HG03565 (cell line): ENCODE measurements at regions not wholly inside any gene's neighbourhood (a gene's known extent, or its start where the extent isn't known, plus 50 kb on each side); places are given as distances from the start of the nearest gene placed in this dataset.
"Not testable (repeated sequence)": the region's sequence is repeated elsewhere in the genome, so short reads cannot be mapped to it uniquely, and the experiment has no call there.

ENCODE experiments used
- ATAC-seq: cut with Tn5 transposase; IDR thresholded peaks from one replicate; pipeline ENCODE4 v1.9.1; 2021; ENCODE audit warnings: mild to moderate bottlenecking, moderate library complexity; ENCODE audit not compliant: unreplicated experiment

DNA sequence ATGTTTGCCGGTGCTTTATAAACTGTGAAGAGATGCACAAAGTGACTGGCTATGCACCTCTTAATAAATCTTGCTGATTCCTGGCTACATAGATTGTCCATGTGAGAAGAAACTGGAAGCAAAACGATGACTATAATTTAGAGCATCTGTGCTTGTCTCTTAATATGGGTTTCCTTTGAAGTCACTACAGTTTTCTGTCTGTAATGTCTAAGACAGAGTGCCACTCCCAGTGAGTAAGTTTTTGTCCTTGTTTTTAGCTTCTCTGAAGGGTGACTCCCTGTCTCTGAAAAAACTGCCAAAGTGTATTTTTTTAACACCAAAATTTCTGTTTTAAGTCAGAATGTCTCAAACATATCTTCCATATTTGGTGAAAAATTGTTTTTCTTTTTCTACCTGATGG is 175.1 kb downstream of the FASLG start:
- ATAC-seq: no peak

DNA sequence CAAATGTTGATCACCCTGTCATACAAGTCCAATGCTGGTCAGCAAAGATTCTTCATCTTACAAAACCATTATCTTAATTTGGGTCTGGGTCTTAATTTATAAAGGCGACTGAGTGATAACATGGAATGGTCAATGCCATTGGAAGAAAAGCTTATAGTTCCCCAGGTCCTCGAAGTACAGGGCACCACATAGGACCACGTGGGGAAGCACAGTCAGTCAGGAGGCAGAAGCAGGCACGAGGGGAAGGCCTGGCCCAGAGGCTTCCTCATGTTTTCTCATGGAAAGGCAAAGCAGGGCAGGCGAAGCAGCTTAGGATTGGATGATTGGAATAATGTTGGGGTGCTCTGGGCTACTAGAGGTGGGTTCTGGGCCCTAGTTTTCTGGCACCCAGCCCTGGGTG is 175.7 kb downstream of the FASLG start:
- no peak for ATAC-seq

DNA sequence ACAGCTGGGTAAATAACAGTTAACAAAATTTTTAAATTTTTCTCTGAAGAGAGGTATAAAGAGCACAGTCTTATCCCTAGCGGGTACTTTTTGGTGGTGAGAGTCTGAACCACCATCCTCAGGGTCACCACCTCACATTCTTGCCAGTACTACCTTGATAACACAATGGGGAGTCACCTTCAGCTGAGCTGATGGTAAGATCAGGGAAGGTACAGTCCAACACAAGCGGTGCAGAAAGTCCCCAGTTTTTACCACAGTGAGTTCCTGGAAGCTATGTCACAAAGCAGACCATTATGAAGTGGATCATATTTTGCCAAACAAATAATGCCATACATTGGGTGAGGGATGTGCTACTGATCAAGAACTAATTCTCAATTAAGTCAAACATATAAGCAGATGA is 176.9 kb downstream of the FASLG start:
- ATAC-seq: no peak

DNA sequence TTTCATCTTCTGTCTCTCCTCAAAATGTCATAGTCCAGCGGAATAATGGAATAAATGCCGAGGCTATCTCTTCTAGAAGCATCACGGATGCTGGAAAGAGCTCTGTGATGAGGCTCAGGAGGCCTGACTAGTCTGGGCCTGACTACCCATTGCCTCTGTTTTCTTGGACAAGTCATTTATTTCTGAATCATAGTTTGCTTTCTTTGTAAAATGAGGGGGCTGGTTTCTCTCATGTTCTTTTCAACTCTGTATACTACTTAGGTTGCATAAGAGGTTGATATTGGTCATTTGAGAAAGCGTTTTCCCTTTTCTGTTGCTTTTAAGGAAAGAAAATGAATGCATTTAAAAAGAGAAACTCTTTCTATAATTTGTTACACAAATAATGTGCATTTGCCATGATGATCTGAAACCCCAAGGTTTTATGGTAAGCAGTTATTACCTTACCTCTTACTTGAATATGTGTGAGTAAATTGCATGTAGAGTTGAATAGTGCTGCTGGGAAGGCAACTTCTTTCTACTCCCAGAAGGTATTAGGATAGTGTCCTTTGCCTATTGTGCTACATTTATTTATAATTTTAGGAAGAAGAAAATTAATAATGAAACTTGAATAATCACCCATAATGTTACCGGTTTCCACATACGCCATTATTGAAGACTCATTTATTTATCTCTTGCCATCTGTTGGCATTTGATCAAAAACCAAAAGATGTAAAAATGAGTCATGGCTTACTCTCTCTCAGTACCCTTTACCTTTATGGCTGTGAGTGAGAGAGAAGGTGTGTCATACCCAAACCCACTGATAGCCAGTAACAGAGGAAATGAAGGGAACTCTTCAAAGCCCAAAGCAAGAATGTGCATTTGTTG is 179.1 kb downstream of the FASLG start:
- ATAC-seq: peak; percentile 45

DNA sequence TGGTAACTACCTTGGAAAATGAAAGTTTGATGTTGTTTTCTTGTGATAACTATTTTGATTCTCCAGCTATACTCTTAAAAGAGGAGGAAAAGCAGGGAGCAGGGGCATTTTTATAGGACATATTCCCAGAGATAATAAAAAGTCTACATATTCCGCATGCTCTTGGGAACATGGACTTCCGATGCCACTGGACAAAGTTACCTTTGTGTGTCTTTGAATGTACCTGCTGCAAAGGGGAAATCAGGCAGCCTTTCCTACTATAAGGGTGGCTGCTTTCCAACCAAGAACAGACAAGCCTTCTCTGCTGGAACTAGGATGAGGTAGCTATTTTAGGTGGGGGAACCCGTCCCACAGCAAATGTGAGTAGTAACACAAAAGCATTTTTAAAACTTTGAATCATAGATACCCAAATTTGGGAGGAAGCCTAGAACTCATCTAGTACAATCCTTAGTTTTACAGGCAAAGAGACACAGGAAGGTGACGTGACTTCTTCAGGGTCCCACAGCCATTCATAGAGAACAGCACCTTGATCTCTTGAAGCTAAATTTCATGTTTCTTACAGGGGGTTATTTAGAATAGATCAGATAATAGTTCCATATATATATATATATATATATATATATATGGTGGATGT is 179.9 kb downstream of the FASLG start:
- no peak for ATAC-seq

DNA sequence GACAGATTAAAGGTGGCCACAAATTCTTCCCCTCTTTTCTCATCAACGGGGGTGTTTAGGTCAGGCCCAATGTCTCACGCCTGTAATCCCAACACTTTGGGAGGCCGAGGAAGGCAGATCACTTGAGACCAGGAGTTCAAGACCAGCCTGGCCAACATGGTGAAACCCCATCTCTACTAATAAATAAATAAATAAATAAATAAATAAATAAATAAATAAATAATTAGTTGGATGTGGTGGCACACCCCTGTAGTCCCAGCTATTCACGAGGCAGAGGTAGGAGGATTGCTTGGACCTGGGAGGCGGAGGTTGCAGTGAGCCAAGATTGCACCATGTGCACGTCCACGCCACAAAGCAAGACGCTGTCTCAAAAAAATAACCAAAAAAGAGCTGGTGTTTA is 180.7 kb downstream of the FASLG start:
- not testable (repeated sequence) for ATAC-seq

DNA sequence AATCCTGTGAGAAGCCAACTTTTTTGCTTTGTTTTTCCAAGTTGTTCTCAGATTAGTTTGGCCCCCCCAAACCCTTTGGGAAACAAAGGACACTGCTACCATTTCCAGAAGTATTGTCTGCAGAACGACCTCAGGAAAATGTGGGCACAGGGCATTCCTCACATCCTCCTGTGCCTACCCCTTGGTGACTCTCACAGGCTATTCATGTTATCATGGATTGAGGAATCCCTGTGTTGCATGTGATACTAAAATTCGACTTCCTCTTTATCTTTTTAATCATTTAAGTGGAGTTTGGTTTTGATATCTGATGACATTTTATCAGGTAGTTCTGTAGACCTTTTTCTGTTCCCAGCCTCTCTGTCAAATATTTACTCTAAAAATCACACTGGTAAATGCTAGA is 184.5 kb downstream of the FASLG start:
- no peak for ATAC-seq

DNA sequence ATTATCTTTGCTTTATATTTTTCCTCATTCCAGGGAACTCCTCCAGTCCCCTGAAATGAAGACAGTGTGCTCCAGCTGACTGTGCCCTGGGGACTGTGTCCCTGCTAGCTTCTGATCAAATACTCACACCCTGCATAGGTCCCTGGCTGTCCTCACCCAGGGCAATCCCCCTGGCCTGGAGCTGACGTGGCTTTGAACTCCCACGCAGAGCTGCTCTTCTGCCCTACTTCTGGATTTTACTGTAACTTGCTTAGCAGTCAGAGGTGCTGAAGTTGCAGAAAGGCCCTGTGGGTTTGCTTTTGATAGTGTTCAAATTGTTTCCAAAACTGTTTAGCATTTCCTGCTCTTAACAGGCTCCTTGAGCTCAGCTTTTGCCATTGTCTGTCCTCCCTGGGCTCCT is 186.5 kb downstream of the FASLG start:
- peak; percentile 65 for ATAC-seq

DNA sequence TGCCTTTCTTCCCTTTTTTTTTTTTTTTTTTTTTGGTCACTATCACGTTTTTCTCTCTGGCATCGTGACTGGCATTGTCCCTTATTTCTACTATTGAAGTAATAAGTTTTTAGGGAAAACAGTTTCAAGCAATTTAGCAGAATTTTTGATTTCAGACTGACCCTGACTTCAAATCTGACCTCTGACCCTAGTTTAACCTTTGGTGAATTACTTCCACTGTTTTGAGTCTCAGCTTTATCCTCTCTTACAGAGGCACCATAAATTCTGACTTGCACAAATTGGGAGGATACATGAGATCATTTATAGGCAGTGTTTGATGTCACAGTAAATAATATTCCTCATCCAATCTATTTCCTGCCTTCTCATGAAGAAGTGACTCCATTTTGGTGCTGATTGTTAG is 187.0 kb downstream of the FASLG start:
- ATAC-seq: no peak

DNA sequence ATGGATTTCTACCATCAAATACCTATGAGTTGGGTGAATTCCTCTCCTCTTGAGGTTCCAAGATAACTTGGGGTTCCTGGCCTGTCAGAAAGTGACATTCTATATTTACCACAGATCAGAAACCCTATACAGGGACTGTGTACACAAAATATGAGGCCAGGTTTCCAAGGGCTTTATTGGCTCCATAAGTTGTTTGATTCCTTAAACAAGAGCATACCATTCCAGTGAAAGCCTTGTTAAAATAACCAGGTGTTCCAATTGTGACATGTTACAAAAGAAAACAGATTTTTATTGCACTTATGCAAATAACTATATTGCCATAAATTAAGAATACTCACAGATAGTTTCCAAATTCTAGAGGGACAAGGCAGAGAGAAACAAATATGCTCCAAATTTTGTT is 188.9 kb downstream of the FASLG start:
- not testable (repeated sequence) for ATAC-seq

DNA sequence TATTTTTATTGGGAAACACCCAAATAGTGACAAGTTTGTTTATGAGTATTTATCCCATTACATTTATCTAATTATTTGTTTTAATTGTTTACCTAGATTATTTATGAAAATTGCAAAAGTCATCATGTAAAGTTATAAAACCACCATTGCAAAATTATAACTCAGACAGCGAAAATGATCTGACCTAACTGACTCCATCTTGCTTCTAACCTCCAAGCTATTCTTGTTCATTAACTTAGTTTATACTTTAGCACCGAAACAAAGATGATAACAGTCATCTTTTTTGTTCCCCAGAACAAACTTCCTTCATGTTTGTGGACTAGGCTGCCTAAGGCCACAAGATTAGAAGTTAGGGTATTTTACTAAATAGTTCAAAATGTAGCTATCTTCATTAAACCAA is 190.8 kb downstream of the FASLG start:
- ATAC-seq: no peak

DNA sequence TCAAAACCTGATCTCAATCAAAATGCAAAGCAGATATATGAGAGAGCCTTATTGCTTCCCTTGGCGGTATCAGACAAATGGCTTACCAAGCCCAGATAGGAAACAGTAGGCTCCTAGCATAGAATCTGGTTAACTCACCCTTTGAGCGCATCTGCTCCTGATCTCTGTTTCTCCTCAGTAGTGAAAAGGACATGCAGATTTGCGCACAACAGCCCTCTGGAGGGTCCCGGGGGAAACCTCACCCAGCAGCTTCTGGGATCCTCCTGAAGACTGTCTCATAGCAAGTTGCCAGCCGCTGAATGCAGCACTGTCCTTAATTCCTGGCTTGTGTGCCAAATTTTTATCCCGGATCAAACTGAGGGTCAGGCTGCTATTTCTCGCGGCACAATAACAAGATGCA is 192.2 kb downstream of the FASLG start:
- ATAC-seq: no peak

DNA sequence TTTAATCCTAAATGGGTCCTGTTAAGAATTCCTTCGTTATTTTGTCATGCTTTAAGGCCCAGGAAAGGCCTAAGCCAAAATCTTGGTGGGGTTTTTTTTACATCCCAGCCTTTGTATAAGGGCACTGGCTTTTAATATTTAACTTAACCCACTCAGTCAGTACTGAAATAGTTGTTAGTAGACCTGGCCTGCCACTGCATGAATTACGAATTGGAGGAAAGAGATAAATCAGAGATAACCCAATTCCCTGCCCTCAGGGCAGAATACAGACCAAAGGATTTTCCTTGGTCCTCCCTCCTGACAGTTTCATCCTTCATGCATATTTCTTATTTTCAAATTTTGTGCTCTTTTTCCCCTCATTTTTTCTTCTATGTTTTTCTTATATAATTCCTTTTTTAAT is 193.0 kb downstream of the FASLG start:
- no peak for ATAC-seq

DNA sequence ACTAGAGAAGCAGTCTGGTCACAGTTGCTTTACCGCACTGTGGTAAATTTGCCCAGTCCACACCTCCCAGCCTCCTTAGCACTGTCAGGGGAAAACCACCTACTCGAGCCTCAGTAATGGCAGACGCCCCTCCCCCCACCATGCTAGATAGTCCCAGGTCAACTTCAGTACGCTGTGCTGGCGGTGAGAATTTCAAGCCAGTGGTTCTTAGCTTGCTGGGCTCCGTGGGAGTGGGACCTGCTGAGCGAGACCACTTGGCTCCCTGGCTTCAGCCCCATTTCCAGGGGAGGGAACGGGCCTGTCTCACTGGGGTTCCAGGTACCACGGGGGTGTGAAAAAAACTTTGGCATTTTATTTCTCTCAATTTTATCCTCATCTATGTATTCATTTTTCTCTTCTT is 194.8 kb downstream of the TNFSF18 start:
- not testable (repeated sequence) for ATAC-seq

DNA sequence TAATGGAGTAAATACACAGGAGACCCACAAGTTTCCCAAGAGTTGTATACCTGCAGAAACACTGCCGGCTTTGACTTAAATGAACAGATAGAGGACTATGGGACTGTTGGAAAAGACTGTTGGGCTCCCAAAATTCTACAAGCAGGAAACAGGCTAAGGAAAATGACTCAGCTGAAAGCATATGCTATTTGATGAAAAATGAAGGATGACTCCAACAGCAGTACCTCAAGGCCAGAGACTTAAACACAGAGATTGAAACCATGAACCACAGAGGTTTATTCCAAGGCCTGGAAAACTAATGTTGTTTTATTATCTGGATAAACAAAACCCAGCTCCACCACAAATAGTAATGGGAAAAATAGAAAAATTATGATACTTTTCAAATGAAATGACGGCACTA is 187.7 kb downstream of the TNFSF18 start:
- no peak for ATAC-seq

DNA sequence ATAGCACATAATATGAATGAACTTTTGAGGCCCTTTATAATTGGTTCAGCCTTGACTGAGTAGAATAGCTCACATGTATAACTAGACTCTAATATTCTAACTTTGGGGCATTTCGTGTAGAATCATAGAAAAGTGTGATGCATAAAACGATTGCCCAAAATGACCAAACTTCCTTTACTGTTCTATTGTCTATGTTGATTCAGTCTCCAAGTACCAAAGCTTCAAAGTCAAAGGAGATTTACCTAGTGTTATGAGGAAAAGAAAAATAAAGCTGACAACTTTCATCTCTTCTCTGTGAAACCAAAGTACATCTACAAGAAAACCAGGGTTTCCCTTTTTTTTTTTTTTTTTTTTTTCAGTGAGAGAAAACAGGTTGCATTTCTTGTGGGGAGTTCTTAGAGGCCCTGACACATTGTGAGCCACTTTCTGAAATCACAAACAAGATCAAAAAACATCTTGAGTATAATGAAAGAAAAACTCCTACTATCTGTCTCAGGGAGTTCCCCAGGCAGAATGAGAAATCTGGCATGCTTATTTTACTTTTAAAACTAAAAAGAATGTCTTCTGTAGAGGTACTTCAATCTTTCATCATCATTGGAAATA is 183.4 kb downstream of the TNFSF18 start:
- ATAC-seq: no peak

DNA sequence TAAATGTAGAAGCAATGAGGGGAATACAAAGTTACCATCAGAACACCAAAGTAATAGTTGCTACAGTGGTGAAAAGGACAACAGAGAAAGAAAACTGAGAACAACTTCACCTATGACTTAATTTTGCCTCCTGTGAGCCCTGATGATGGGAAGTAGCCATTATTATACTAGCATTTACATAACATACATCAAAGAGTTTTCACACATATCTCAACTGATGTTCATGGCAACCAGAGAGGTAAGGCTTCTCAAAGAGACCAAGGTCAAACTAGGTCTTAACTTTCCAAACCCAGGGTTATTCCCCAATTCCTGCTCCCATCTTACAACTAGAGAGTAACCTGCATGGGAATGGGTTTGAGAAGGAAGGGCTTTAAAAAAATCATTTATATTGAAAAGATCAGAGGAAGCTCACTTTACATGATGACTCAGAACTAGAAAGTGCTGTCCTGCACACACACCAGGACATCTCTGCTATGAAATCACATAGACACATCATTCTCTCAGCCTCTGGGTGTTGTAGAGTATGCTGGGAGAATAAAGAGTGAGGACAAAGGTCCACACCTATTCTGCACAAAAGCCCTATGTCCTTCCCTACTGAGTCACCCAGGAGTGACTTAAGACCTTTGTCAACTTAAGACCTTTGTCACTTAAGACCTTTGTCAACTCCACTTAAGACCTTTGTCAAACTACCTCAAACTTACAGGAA is 179.7 kb downstream of the TNFSF18 start:
- no peak for ATAC-seq

DNA sequence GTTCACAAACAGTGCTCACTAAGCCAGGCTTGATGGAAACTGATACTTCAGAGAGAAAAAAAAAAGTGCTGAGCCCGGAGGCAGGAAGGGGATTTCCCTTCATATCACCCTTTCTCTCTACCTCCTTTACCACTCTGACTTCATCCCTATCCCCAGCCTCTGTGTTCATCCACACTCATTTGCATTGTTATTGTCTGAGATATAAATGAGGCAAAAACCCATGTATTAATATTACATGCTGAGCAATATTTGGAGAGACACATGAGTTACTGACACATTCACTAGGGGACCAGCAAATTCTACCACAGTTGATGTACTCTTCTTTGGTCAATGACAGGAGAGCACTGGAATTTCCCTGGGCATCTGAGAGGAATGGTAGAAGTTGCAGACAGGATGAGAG is 175.8 kb downstream of the TNFSF18 start:
- no peak for ATAC-seq

DNA sequence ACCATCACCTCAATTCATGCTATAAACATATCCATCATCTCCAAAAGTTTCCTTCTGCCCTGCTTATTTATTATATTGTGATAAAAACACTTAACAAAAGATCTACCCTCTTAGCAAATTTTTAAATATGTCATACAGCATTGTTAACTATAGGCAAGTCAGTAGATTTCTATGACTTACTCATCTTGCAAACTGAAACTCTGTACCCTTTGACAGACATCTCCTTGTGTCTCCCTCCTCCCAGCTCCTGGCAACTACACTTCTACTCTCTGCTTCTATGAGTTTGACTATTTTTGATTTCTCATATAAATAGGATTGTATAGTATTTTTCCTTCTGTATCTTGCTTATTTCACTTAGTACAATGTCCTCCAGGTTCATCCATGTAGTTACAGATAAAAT is 174.8 kb downstream of the TNFSF18 start:
- ATAC-seq: no peak

DNA sequence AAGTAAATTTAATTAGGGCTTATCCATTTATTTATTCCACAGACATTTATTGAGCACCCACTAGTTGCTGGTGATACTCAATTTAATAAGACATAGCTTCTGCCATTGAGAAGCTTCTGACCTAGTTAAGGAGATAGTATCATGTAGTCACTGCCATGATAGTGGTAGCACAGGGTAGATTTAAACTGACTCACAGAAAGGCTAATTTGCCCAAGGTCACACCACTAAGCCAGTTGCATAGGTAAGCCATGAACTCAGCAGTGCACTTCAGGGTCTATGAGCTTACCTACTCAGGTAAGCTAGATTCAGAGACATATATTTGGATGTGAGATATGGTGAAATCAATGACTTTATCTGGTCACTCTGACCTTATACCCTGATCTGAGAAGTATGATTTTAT is 168.4 kb downstream of the TNFSF18 start:
- no peak for ATAC-seq

DNA sequence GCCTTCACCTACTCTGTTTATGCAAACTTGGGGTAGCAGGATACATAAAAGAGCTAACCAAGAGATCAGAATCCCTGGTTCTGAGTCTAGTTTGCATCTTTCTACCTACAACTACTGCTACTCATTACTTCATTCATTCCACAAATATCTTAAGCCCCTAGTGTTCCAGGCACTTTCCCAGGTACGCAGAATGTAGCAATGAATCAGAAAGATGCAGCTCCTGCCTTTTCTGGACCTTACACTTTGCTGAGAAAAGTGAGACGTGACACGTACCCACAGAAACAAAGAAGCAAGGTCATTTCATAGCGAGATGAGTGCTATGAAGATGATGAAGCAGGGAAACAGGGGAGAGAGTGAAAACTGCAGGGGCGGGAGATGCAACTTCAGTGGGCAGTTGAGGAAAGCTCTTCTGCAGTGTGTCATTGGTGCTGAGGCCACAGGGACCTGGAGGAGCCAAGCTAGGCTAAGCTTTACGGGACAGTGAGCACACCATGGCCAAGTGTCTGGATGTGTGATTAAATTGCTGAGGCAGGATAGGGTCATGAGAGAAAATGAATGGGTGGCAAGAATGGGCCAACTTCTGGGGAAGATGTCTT is 167.9 kb downstream of the TNFSF18 start:
- ATAC-seq: no peak
